Astrocyte (in vitro differentiated cells and primary cell): ENCODE measurements at regions not wholly inside any gene's neighbourhood (a gene's known extent, or its start where the extent isn't known, plus 50 kb on each side); places are given as distances from the start of the nearest gene placed in this dataset.

Experiments
- DNase-seq: peaks from one replicate; pipeline ENCODE4 v3.0.0-alpha.2; 2010; ENCODE audit warnings: low read depth
- FAIRE-seq: peaks from 2 replicates; lab custom pipeline; 2011; peaks lifted over from hg19 to GRCh38; lab: Jason Lieb, UNC
- H2AFZ ChIP-seq: 2 replicates; pipeline ENCODE4 v1.6.0; 2012; ENCODE audit warnings: low read depth, low read length, inconsistent platforms
- H3K27ac ChIP-seq: 2 replicates; pipeline ENCODE4 v1.5.1; 2011; ENCODE audit warnings: low read depth, low read length, inconsistent platforms
- H3K27me3 ChIP-seq: 2 replicates; pipeline ENCODE4 v1.6.0; 2011; ENCODE audit warnings: low read length, inconsistent platforms; ENCODE audit not compliant: insufficient read depth
- H3K36me3 ChIP-seq: 2 replicates; pipeline ENCODE4 v1.5.1; 2011; ENCODE audit warnings: low read length, inconsistent platforms; ENCODE audit not compliant: insufficient read depth
- H3K4me1 ChIP-seq: 2 replicates; pipeline ENCODE4 v1.5.1; 2011; ENCODE audit warnings: low read length, inconsistent platforms; ENCODE audit not compliant: insufficient read depth
- H3K4me2 ChIP-seq: 2 replicates; pipeline ENCODE4 v1.6.0; 2012; ENCODE audit warnings: low read length, inconsistent platforms
- H3K4me3 ChIP-seq: 2 replicates; pipeline ENCODE4 v1.5.1; 2011; ENCODE audit warnings: low read depth, mild to moderate bottlenecking, low read length, inconsistent platforms; ENCODE audit not compliant: insufficient read depth
- H3K79me2 ChIP-seq: 2 replicates; pipeline ENCODE4 v1.6.0; 2012; ENCODE audit warnings: mild to moderate bottlenecking, low read length, inconsistent platforms; ENCODE audit not compliant: insufficient read depth
- H3K9ac ChIP-seq: 2 replicates; pipeline ENCODE4 v1.6.0; 2012; ENCODE audit warnings: mild to moderate bottlenecking, low read length, inconsistent platforms
- H3K9me3 ChIP-seq: 2 replicates; pipeline ENCODE4 v1.5.1; 2012; ENCODE audit warnings: low read depth, mild to moderate bottlenecking, low read length, inconsistent platforms; ENCODE audit not compliant: insufficient read depth
- H4K20me1 ChIP-seq: 2 replicates; pipeline ENCODE4 v1.6.0; 2012; ENCODE audit warnings: low read length, inconsistent platforms; ENCODE audit not compliant: insufficient read depth
- H3K27ac Mint-ChIP-seq: one replicate; pipeline ENCODE4 v1.8.0; 2021; ENCODE audit warnings: mild to moderate bottlenecking, mixed read lengths; ENCODE audit not compliant: unreplicated experiment
- H3K27me3 Mint-ChIP-seq: one replicate; pipeline ENCODE4 v1.8.0; 2021; ENCODE audit warnings: low read depth, mixed read lengths; ENCODE audit not compliant: unreplicated experiment
- H3K36me3 Mint-ChIP-seq: one replicate; pipeline ENCODE4 v1.8.0; 2021; ENCODE audit warnings: low read depth, mixed read lengths; ENCODE audit not compliant: unreplicated experiment
- H3K4me1 Mint-ChIP-seq: one replicate; pipeline ENCODE4 v1.8.0; 2021; ENCODE audit warnings: low read depth, mixed read lengths; ENCODE audit not compliant: unreplicated experiment
- H3K4me3 Mint-ChIP-seq: one replicate; pipeline ENCODE4 v1.8.0; 2021; ENCODE audit warnings: mild to moderate bottlenecking, moderate library complexity, mixed read lengths; ENCODE audit not compliant: unreplicated experiment
- H3K9me3 Mint-ChIP-seq: one replicate; pipeline ENCODE4 v1.8.0; 2021; ENCODE audit warnings: mild to moderate bottlenecking, mixed read lengths; ENCODE audit not compliant: unreplicated experiment
- EZH2 ChIP-seq: IDR thresholded peaks from 2 replicates; pipeline ENCODE4 v1.6.1; 2012; ENCODE audit warnings: mild to moderate bottlenecking, low read length, inconsistent platforms; ENCODE audit not compliant: insufficient read depth
- TF ChIP-seq, protein P1 (sequence below): IDR thresholded peaks from 2 replicates; pipeline ENCODE4 v1.5.1; 2011; ENCODE audit warnings: low read depth, mild to moderate bottlenecking, inconsistent platforms, low read length, moderate library complexity; ENCODE audit not compliant: insufficient read depth

DNA sequence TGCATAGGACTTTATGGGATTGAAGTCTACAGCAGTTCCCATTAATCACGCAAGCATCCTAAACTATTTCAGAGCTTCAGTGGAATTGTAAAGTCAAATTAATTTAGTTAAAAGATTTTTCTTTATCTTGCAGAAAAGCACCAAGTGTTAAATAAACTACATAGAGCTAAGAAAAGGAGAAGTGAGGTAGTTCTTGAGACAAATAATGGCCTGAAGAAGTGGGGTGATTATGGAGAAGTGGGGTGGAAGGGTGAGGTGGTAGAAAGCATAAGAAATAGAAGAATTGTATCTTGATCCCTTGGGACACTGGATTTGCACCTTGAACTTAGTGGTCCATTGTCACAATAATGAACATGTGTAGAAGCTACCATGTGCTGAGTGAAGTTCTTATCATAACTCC is 121.7 kb upstream of the LINC00305 start:
- TF ChIP-seq, protein P1, sequence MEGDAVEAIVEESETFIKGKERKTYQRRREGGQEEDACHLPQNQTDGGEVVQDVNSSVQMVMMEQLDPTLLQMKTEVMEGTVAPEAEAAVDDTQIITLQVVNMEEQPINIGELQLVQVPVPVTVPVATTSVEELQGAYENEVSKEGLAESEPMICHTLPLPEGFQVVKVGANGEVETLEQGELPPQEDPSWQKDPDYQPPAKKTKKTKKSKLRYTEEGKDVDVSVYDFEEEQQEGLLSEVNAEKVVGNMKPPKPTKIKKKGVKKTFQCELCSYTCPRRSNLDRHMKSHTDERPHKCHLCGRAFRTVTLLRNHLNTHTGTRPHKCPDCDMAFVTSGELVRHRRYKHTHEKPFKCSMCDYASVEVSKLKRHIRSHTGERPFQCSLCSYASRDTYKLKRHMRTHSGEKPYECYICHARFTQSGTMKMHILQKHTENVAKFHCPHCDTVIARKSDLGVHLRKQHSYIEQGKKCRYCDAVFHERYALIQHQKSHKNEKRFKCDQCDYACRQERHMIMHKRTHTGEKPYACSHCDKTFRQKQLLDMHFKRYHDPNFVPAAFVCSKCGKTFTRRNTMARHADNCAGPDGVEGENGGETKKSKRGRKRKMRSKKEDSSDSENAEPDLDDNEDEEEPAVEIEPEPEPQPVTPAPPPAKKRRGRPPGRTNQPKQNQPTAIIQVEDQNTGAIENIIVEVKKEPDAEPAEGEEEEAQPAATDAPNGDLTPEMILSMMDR = no peak
- TF ChIP-seq EZH2 = no peak
- H3K9me3 ChIP-seq = no peaks in the 10 kb centered on the region
- H3K79me2 ChIP-seq = no peaks in the 10 kb centered on the region
- DNase-seq (no peak), FAIRE-seq (no peak)
- H3K27ac ChIP-seq = no peak overlapping the region
- no peaks in the 10 kb centered on the region for H3K27me3 ChIP-seq
- H3K27ac Mint-ChIP-seq = no peak overlapping the region
- H2AFZ ChIP-seq = no peak overlapping the region
- H3K27me3 Mint-ChIP-seq = peaks cover 8% of the 10 kb centered on the region
- H3K4me1 Mint-ChIP-seq = no peaks in the 10 kb centered on the region
- no peak overlapping the region for H3K9ac ChIP-seq
- no peaks in the 10 kb centered on the region for H4K20me1 ChIP-seq
- H3K36me3 Mint-ChIP-seq = peaks cover 2% of the 10 kb centered on the region
- no peak overlapping the region for H3K4me3 ChIP-seq
- no peaks in the 10 kb centered on the region for H3K4me1 ChIP-seq
- H3K36me3 ChIP-seq = no peaks in the 10 kb centered on the region
- H3K4me3 Mint-ChIP-seq = no peak overlapping the region
- H3K4me2 ChIP-seq = no peak overlapping the region
- H3K9me3 Mint-ChIP-seq = peaks cover 2% of the 10 kb centered on the region

DNA sequence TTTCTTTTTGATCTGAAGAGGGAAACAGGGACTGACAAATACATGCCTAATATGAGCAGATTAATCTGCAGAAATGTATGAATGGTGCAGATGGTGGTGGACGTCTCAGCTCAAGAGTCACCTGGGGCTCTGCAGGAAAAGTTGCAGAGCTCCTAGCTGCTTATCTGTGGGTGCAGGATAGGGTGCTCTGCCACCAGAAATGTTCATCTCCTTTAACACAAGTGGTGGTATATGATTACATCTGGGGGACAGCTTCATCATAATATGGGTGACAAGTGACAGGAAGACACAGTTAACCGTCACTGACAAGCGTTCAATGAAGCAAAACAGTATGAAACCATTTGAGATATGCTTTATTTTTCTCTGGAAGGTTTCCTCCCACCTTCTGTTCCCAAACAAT is 121.2 kb upstream of the LINC00305 start:
- Mint-ChIP-seq H3K27ac (no peak overlapping the region), H3K36me3 (peaks cover 2% of the 10 kb centered on the region), H3K9me3 (peaks cover 2% of the 10 kb centered on the region), H3K4me3 (no peak overlapping the region), H3K4me1 (no peaks in the 10 kb centered on the region), H3K27me3 (peaks cover 8% of the 10 kb centered on the region)
- FAIRE-seq (no peak), DNase-seq (no peak)
- H3K9ac ChIP-seq = no peak overlapping the region
- H3K9me3 ChIP-seq = no peaks in the 10 kb centered on the region
- no peaks in the 10 kb centered on the region for H3K36me3 ChIP-seq
- H4K20me1 ChIP-seq = no peaks in the 10 kb centered on the region
- TF ChIP-seq EZH2 = no peak
- TF ChIP-seq, protein P1 = no peak
- no peak overlapping the region for H3K27ac ChIP-seq
- H3K27me3 ChIP-seq = no peaks in the 10 kb centered on the region
- H3K4me2 ChIP-seq = no peak overlapping the region
- H3K4me3 ChIP-seq = no peak overlapping the region
- no peak overlapping the region for H2AFZ ChIP-seq
- H3K79me2 ChIP-seq = no peaks in the 10 kb centered on the region
- no peaks in the 10 kb centered on the region for H3K4me1 ChIP-seq

DNA sequence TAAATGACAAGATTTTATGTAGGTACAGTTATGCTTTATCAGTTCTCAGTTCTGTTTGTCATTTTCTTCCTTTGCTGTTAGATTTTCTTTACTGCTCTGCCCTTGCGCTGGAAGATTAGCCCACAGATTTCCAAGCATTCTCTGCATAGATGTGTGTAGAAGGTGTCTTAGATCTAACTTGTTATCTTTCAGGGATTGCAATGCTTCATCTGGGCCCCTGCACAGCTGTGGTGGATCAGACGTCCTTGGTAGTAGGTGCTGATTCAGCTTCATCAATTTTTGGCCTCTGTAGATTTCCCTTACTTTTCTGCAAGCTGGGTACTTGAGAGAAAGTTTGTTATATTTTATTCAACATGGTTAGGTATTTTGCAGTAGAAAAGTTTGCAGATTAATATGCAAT is 115.3 kb upstream of the LINC00305 start:
- H3K4me3 ChIP-seq = no peak overlapping the region
- Mint-ChIP-seq H3K9me3 (peaks cover 2% of the 10 kb centered on the region), H3K27ac (no peak overlapping the region), H3K4me3 (no peak overlapping the region), H3K27me3 (peaks cover 1% of the 10 kb centered on the region), H3K4me1 (no peaks in the 10 kb centered on the region), H3K36me3 (no peaks in the 10 kb centered on the region)
- no peaks in the 10 kb centered on the region for H4K20me1 ChIP-seq
- H3K4me1 ChIP-seq = no peaks in the 10 kb centered on the region
- FAIRE-seq (no peak), DNase-seq (no peak)
- H3K9me3 ChIP-seq = no peaks in the 10 kb centered on the region
- no peak overlapping the region for H3K27ac ChIP-seq
- no peaks in the 10 kb centered on the region for H3K36me3 ChIP-seq
- no peak overlapping the region for H3K4me2 ChIP-seq
- no peaks in the 10 kb centered on the region for H3K79me2 ChIP-seq
- H3K27me3 ChIP-seq = no peaks in the 10 kb centered on the region
- TF ChIP-seq EZH2 = no peak
- TF ChIP-seq, protein P1 = no peak
- H3K9ac ChIP-seq = no peak overlapping the region
- H2AFZ ChIP-seq = no peak overlapping the region
